Mesendoderm (in vitro differentiated cells): ENCODE measurements at regions not wholly inside any gene's neighbourhood (a gene's known extent, or its start where the extent isn't known, plus 50 kb on each side); places are given as distances from the start of the nearest gene placed in this dataset.
A peak's percentile ranks its signal among the peaks of the same experiment; 100 is the strongest.

Experiments used
- DNase-seq: peaks from one replicate; pipeline ENCODE4 v3.0.0; 2013
- H2AK5ac ChIP-seq: 2 replicates; pipeline ENCODE4 v1.6.1; 2013; ENCODE audit warnings: low read length, inconsistent platforms
- H2BK120ac ChIP-seq: 2 replicates; pipeline ENCODE4 v1.6.1; 2013; ENCODE audit warnings: low read depth, mild to moderate bottlenecking, low read length, moderate library complexity, mixed read lengths
- H2BK15ac ChIP-seq: replicated peaks from 2 replicates; pipeline ENCODE4 v1.6.1; 2013; ENCODE audit warnings: low read depth, mild to moderate bottlenecking, moderate library complexity
- H2BK5ac ChIP-seq: 2 replicates; pipeline ENCODE4 v1.6.1; 2013; ENCODE audit warnings: low read length, inconsistent platforms
- H3K18ac ChIP-seq: 2 replicates; pipeline ENCODE4 v1.6.1; 2013; ENCODE audit warnings: mild to moderate bottlenecking, low read length, mixed read lengths
- H3K23ac ChIP-seq: one replicate; pipeline ENCODE4 v1.6.1; 2013; ENCODE audit warnings: low read length
- H3K27ac ChIP-seq: 2 replicates; pipeline ENCODE4 v1.5.1; 2013; ENCODE audit warnings: low read depth, mild to moderate bottlenecking, inconsistent platforms, low read length, moderate library complexity
- H3K27me3 ChIP-seq: 2 replicates; pipeline ENCODE4 v1.6.1; 2013; ENCODE audit warnings: low read length, control low read depth, mild to moderate bottlenecking, inconsistent platforms; ENCODE audit not compliant: insufficient read depth, poor library complexity
- H3K36me3 ChIP-seq: 2 replicates; pipeline ENCODE4 v1.6.1; 2013; ENCODE audit warnings: low read length, inconsistent platforms; ENCODE audit not compliant: control insufficient read depth, insufficient read depth
- H3K4ac ChIP-seq: one replicate; pipeline ENCODE4 v1.6.1; 2013; ENCODE audit warnings: low read depth, mild to moderate bottlenecking, low read length, moderate library complexity
- H3K4me1 ChIP-seq: 2 replicates; pipeline ENCODE4 v1.6.1; 2013; ENCODE audit warnings: low read depth, low read length, inconsistent platforms; ENCODE audit not compliant: control insufficient read depth
- H3K4me2 ChIP-seq: 2 replicates; pipeline ENCODE4 v1.6.1; 2013; ENCODE audit warnings: low read length
- H3K4me3 ChIP-seq: 2 replicates; pipeline ENCODE4 v1.5.1; 2013; ENCODE audit warnings: mild to moderate bottlenecking, low read length
- H3K56ac ChIP-seq: one replicate; pipeline ENCODE4 v1.6.1; 2013; ENCODE audit warnings: low read length
- H3K79me1 ChIP-seq: 2 replicates; pipeline ENCODE4 v1.6.1; 2013; ENCODE audit warnings: low read length, inconsistent platforms
- H3K79me2 ChIP-seq: 2 replicates; pipeline ENCODE4 v1.6.1; 2013; ENCODE audit warnings: mild to moderate bottlenecking, low read length; ENCODE audit not compliant: control insufficient read depth, insufficient read depth
- H3K9ac ChIP-seq: 2 replicates; pipeline ENCODE4 v1.6.1; 2013; ENCODE audit warnings: low read length, inconsistent platforms
- H4K5ac ChIP-seq: one replicate; pipeline ENCODE4 v1.6.1; 2013; ENCODE audit warnings: low read length
- H4K8ac ChIP-seq: one replicate; pipeline ENCODE4 v1.6.1; 2013; ENCODE audit warnings: low read depth, mild to moderate bottlenecking, control low read depth, low read length, moderate library complexity
- WGBS: extraction: QIAGEN DNeasy Blood & Tissue Kit; methylation state at CpG from one replicate; pipeline ENCODE4 v1.1.7; 2013; ENCODE audit warnings: low lambda C conversion rate, missing lambda C conversion rate; ENCODE audit not compliant: insufficient coverage; ENCODE audit errors: extremely low coverage; 5-methylcytosine and 5-hydroxymethylcytosine counted together

DNA sequence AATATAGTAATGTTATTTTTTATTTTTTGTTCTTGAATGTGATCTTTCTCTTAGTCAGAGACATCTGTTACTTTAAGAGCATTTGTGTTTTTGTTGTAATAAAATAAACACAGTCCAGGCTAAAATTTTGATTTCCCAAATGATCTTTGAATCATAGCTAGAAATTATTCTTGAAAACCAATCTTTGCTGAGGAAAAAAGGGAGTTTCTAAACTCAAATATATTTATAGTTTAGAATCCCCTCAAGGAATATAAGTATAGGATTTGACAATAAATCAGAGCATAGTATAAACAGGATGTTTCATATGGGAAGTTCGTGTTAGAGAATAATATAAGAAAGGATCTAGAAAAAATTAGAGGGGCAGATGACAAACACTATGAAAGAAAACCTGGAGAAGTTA is 118.8 kb upstream of the ADAMTS19 start:
- DNase-seq = no peak
- no peak overlapping the region for H3K9ac ChIP-seq
- H3K27me3 ChIP-seq = no peaks in the 10 kb centered on the region
- H3K4ac ChIP-seq = no peak overlapping the region
- no peaks in the 10 kb centered on the region for H3K79me1 ChIP-seq
- H3K4me1 ChIP-seq = no peaks in the 10 kb centered on the region
- no peak overlapping the region for H2AK5ac ChIP-seq
- no peak overlapping the region for H2BK15ac ChIP-seq
- H3K27ac ChIP-seq = no peak overlapping the region
- no peaks in the 10 kb centered on the region for H3K79me2 ChIP-seq
- WGBS = 100% methylated on average over 1 of the region's 1 CpG
- no peak overlapping the region for H3K23ac ChIP-seq
- no peak overlapping the region for H4K5ac ChIP-seq
- no peak overlapping the region for H2BK120ac ChIP-seq
- no peak overlapping the region for H3K4me2 ChIP-seq
- H3K36me3 ChIP-seq = no peaks in the 10 kb centered on the region
- no peak overlapping the region for H3K56ac ChIP-seq
- H2BK5ac ChIP-seq = no peak overlapping the region
- H3K18ac ChIP-seq = no peak overlapping the region
- H4K8ac ChIP-seq = no peak overlapping the region
- no peak overlapping the region for H3K4me3 ChIP-seq

- H2BK5ac ChIP-seq = no peak overlapping the region
- no peaks in the 10 kb centered on the region for H3K79me1 ChIP-seq
- no peak overlapping the region for H3K4me3 ChIP-seq
- DNase-seq = no peak
- H3K4me2 ChIP-seq = no peak overlapping the region
- no peak overlapping the region for H3K4ac ChIP-seq
- H3K36me3 ChIP-seq = no peaks in the 10 kb centered on the region
- H2BK120ac ChIP-seq = no peak overlapping the region
- no peaks in the 10 kb centered on the region for H3K27me3 ChIP-seq
- H3K18ac ChIP-seq = no peak overlapping the region
- H3K79me2 ChIP-seq = no peaks in the 10 kb centered on the region
- H2BK15ac ChIP-seq = no peak overlapping the region
- H3K4me1 ChIP-seq = no peaks in the 10 kb centered on the region
- H2AK5ac ChIP-seq = no peak overlapping the region
- no peak overlapping the region for H3K23ac ChIP-seq
- no peak overlapping the region for H3K56ac ChIP-seq
- H4K8ac ChIP-seq = no peak overlapping the region
- no peak overlapping the region for H3K27ac ChIP-seq
- no peak overlapping the region for H4K5ac ChIP-seq
- H3K9ac ChIP-seq = no peak overlapping the region
Observed at GRCh38 chr5:129342796-129343195, 117.3 kb upstream of the ADAMTS19 start.

GRCh38 chr5:129345213-129345924 is 114.7 kb upstream of the ADAMTS19 start:
- Histone ChIP-seq H3K36me3 (no peaks in the 10 kb centered on the region), H2BK15ac (no peak overlapping the region), H3K27me3 (no peaks in the 10 kb centered on the region), H3K4me1 (no peaks in the 10 kb centered on the region), H4K8ac (no peak overlapping the region), H2AK5ac (no peak overlapping the region), H3K79me2 (no peaks in the 10 kb centered on the region), H3K79me1 (no peaks in the 10 kb centered on the region), H3K4me3 (no peak overlapping the region), H3K4me2 (no peak overlapping the region), H2BK5ac (no peak overlapping the region), H3K4ac (no peak overlapping the region), H4K5ac (no peak overlapping the region), H3K23ac (no peak overlapping the region), H2BK120ac (no peak overlapping the region), H3K18ac (no peak overlapping the region), H3K9ac (no peak overlapping the region), H3K56ac (no peak overlapping the region), H3K27ac (no peak overlapping the region)
- WGBS = no CpG with 5 or more reads among the region's 4 CpGs
- no peak for DNase-seq

DNA sequence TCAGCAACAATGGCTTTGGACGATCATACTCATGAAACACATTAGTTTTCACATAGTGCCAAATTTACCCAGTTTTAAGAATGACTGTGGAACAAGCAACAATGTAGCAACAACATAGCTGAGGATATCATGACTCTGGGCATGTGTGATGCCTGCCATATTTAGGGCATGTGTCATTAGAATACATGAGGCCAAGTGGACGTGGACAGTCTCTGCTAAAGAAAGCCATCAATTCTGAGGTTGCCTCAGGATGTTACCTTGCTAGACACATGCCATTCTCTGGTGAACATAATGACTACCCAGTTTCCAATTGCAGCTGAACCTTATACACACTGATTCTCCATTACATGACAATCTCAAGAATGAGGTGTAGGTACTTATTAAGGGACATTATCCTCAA is 103.3 kb upstream of the ADAMTS19 start:
- Histone ChIP-seq H3K23ac (no peak overlapping the region), H3K56ac (no peak overlapping the region), H2BK15ac (no peak overlapping the region), H3K4me1 (no peaks in the 10 kb centered on the region), H3K4ac (no peak overlapping the region), H3K18ac (no peak overlapping the region), H2BK120ac (no peak overlapping the region), H2AK5ac (no peak overlapping the region), H3K27ac (no peak overlapping the region), H3K4me2 (no peak overlapping the region), H2BK5ac (no peak overlapping the region), H4K8ac (no peak overlapping the region), H4K5ac (no peak overlapping the region), H3K27me3 (no peaks in the 10 kb centered on the region), H3K36me3 (no peaks in the 10 kb centered on the region), H3K79me2 (no peaks in the 10 kb centered on the region), H3K79me1 (no peaks in the 10 kb centered on the region), H3K9ac (no peak overlapping the region), H3K4me3 (no peak overlapping the region)
- DNase-seq = no peak
- WGBS = no CpG with 5 or more reads among the region's 2 CpGs

GRCh38 chr5:129358069-129358468 is 102.0 kb upstream of the ADAMTS19 start:
- Histone ChIP-seq H3K18ac (no peak overlapping the region), H3K79me2 (no peaks in the 10 kb centered on the region), H3K4me3 (no peak overlapping the region), H2BK15ac (no peak overlapping the region), H3K36me3 (no peaks in the 10 kb centered on the region), H3K27me3 (no peaks in the 10 kb centered on the region), H3K4me2 (no peak overlapping the region), H4K8ac (no peak overlapping the region), H2BK5ac (no peak overlapping the region), H4K5ac (no peak overlapping the region), H3K4ac (no peak overlapping the region), H2AK5ac (no peak overlapping the region), H3K4me1 (no peaks in the 10 kb centered on the region), H3K9ac (no peak overlapping the region), H3K27ac (no peak overlapping the region), H3K79me1 (no peaks in the 10 kb centered on the region), H3K23ac (no peak overlapping the region), H3K56ac (no peak overlapping the region), H2BK120ac (no peak overlapping the region)
- peak; percentile 14 for DNase-seq
- no CpG with 5 or more reads among the region's 3 CpGs for WGBS

DNA sequence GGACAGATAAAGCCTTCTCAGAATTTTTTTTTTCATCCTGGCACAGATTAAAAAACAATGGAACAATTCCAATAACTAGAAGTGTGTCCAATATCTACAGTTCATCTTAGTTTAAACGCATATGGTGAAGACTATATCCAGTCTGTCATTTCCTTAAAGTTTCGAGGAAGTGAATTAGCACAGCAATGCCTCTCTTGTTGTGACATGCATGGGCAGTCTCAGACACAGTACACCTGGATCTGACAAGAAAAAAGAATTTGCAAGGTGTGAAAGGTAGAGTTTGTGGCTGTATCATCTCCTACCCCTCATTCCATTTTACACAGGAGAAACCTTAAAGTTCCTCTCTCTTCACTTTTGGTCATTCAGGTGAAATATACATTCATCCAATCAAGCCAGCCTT is 100.6 kb upstream of the ADAMTS19 start:
- no peaks in the 10 kb centered on the region for H3K79me2 ChIP-seq
- no peak overlapping the region for H4K8ac ChIP-seq
- no peak overlapping the region for H3K4ac ChIP-seq
- no peak overlapping the region for H3K18ac ChIP-seq
- no peaks in the 10 kb centered on the region for H3K27me3 ChIP-seq
- no peaks in the 10 kb centered on the region for H3K79me1 ChIP-seq
- no peak overlapping the region for H3K56ac ChIP-seq
- no peak overlapping the region for H3K4me3 ChIP-seq
- no CpG with 5 or more reads among the region's 2 CpGs for WGBS
- no peak overlapping the region for H3K23ac ChIP-seq
- H3K36me3 ChIP-seq = no peaks in the 10 kb centered on the region
- H3K4me2 ChIP-seq = no peak overlapping the region
- H3K4me1 ChIP-seq = no peaks in the 10 kb centered on the region
- no peak overlapping the region for H2BK5ac ChIP-seq
- DNase-seq = no peak
- H3K9ac ChIP-seq = no peak overlapping the region
- no peak overlapping the region for H2BK120ac ChIP-seq
- no peak overlapping the region for H2AK5ac ChIP-seq
- H2BK15ac ChIP-seq = no peak overlapping the region
- H4K5ac ChIP-seq = no peak overlapping the region
- no peak overlapping the region for H3K27ac ChIP-seq
